ENCODE measurements at regions not wholly inside any gene's neighbourhood (a gene's known extent, or its start where the extent isn't known, plus 50 kb on each side); places are given as distances from the start of the nearest gene placed in this dataset.
"Not testable (repeated sequence)": the region's sequence is repeated elsewhere in the genome, so short reads cannot be mapped to it uniquely, and the experiment has no call there.

- H3K4me3 ChIP-seq (replicated peaks; ENCODE audit: low read depth, low read length), result no peak overlapping the region
- no peak for TF ChIP-seq CTCF (IDR thresholded peaks at IDR 0.05; ENCODE audit: low read length, missing control alignments)
- DNase-seq (ENCODE audit: low read depth), result no peak
Measured at GRCh38 chr10:18797286-18797685, 138.1 kb downstream of the ARL5B start.

- TF ChIP-seq CTCF (IDR thresholded peaks at IDR 0.05; ENCODE audit: low read length, missing control alignments), result no peak
- H3K4me3 ChIP-seq (replicated peaks; ENCODE audit: low read depth, low read length), result no peak overlapping the region
- DNase-seq (ENCODE audit: low read depth), result peak; percentile 15
Measured at GRCh38 chr10:18822156-18822555, 162.9 kb downstream of the ARL5B start.

GRCh38 chr10:18829259-18829658, 170.0 kb downstream of the ARL5B start:
- no peak for TF ChIP-seq CTCF (IDR thresholded peaks at IDR 0.05; ENCODE audit: low read length, missing control alignments)
- DNase-seq (ENCODE audit: low read depth), result no peak
- no peak overlapping the region for H3K4me3 ChIP-seq (replicated peaks; ENCODE audit: low read depth, low read length)

GRCh38 chr10:18830277-18830676, 171.0 kb downstream of the ARL5B start:
- no peak overlapping the region for H3K4me3 ChIP-seq (replicated peaks; ENCODE audit: low read depth, low read length)
- DNase-seq (ENCODE audit: low read depth), result no peak
- no peak for TF ChIP-seq CTCF (IDR thresholded peaks at IDR 0.05; ENCODE audit: low read length, missing control alignments)

- not testable (repeated sequence) for H3K4me3 ChIP-seq (replicated peaks; ENCODE audit: low read depth, low read length); DNase-seq (ENCODE audit: low read depth)
Measured at GRCh38 chr10:18856623-18857022, 192.0 kb upstream of the MALRD1 start.

- no peak for TF ChIP-seq CTCF (IDR thresholded peaks at IDR 0.05; ENCODE audit: low read length, missing control alignments)
- no peak overlapping the region for H3K4me3 ChIP-seq (replicated peaks; ENCODE audit: low read depth, low read length)
- no peak for DNase-seq (ENCODE audit: low read depth)
Measured at GRCh38 chr10:18859659-18860058, 188.9 kb upstream of the MALRD1 start.

GRCh38 chr10:18860186-18860585, 188.4 kb upstream of the MALRD1 start:
- no peak overlapping the region for H3K4me3 ChIP-seq (replicated peaks; ENCODE audit: low read depth, low read length)
- TF ChIP-seq CTCF (IDR thresholded peaks at IDR 0.05; ENCODE audit: low read length, missing control alignments), result no peak
- DNase-seq (ENCODE audit: low read depth), result peak; percentile 0
